HuH-7.5 (cell line): ENCODE measurements at regions not wholly inside any gene's neighbourhood (a gene's known extent, or its start where the extent isn't known, plus 50 kb on each side); places are given as distances from the start of the nearest gene placed in this dataset.

Experiments
- DNase-seq: peaks from one replicate; pipeline ENCODE4 v3.0.0; 2011; ENCODE audit warnings: low spot score

DNA sequence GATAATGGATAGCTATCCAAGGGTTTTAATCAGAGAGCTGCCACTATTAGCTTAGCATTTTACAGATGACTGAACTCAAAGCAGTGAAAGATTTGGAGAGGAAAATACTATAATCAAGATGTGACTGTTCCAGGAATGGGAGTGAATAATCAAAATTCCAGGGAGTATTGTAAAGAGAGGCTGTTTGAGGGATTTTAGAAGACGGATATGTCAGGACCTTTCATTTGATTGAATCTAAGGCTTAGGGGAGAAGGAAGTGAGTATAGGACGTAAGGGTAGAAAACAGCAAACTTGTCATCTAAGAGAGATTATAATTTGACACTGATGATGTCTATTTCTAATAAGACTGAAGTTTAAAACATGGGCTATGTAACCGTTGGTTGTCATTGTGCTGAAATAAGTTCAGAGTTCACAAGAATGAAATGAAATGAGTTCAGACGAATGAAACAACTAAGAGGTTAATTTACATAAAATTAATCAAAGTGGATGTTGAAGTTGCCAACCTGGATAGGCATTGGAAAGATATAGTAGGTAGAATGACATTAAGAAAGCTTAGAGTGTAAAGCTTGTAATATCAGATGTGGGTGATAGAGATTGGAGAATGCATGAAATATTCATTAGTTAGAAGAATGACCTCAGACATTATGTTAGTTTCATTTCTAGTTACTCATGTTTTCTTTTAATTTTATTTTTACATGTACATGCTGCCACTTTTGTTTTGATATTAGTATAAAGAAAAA is 842.8 kb downstream of the SI start:
- no peak for DNase-seq

DNA sequence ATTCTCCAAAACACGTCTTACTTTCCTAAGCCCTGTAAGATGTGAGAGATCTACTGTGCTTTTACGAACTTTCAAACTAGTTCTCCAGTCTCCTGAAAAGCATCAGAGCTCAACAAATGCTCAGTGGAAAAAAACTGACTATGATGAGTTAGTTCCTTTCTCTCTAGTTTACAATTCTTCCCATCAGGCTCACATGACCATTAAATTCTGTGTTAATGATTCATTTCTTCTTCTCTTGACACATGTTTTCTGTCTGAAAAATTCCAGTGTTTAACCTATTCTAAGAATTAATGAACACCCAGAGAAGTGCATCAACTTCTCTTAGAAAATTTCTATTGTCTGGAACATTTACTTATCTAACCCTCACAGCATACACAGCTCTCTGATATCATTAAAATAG is 844.3 kb downstream of the SI start:
- DNase-seq, result no peak

DNA sequence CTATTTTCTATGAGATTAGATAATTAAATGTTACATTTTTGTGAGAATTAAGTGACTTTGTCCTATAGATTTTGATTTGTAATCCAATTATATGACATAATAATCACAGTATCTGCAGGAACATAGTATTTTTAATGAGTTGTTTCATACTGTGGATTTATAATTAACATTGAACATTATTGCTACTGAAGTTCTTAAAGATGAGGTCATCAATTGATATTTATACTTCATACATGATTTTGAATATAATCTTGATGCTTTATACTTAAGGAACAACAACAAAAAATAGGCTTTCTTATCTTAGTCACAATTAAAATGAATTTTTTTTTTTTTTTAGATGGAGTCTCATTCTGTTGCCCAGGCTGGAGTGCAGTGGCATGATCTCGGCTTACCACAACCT is 846.6 kb downstream of the SI start:
- DNase-seq, result no peak

DNA sequence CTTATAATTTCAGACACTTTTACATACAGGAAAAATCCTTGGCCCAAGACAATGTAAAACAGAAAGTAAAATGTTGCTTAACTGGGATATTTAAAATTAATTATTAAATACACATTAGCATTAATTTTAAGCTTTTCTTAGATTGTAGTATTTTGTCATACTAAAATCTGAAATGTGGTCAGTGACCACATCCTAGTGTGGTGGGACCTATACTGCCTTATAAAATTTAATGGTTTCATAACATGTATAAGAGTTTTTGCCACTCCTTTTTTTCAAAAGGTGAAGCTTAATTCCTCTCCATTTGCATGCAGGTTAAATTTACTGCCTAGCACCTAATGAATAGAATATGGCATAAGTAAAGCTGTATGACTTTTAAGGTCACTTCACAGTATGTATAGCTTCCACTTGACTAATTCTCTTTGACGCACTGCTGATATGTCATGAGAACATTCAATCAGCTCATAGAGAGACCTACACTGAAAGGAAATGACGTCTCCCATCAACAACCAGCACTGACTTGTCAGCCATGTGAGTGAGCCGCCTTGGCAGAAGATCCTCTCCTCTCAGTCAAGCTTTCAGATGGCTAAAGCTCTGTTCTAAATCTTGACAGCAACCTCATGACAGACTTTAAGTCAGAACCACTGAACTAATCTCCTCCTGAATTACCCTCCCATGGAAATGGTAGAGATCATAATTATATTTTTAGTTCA is 847.8 kb downstream of the SI start:
- no peak for DNase-seq

DNA sequence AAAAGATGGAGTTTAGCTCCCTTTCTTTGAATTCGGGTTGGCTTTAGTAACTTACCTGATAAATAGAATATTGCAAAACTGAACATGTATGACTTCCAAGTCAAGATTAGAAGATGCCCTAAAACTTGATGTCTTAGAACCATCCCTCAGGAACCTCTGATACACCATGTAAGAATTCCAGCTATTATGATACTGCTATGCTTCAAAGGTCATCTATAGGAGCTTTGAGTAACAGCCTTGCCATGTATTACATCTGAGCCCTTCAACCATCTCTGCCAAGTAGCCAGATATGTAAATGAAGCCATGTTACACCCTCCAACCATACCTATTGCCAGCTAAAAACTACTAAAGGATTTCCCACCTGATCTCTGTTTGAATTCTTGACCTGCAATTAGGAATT is 854.2 kb downstream of the SI start:
- no peak for DNase-seq

DNA sequence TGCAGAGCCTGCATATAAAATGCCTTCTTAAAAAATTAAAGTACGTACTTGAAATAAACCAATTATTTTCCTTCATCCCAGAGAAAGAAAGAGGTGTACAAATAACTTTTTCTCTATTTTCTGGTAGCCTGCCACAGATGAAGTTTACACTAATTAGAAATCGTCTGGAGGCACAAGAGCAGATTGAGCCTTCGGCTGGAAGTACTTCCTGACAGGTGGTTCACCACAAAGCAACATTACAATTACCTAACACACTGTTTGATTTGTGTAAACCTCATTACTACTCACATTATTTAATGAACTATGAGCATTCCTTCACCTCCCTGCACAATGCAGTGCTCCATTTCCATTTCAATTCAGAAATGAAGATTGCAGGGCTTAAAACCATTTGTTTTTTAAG is 856.1 kb downstream of the SI start:
- DNase-seq, result no peak

DNA sequence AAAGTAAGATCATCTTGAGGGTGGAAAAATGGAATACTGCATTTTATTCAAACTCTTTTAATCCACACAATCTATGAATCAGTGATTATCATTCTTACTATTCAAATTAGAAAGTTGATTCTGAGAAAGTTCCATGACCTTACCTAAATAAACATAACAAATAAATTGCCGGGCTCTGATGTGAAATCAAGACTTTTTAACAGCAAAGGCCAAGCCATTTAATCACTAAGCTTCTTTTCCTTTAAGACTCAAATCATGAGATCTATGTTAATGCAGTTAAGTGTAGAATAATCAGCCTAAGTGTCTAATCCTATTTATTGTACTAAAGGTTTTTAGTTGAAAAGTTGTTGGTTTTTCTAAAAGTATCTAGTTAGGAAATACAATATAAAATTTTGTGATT is 857.0 kb downstream of the SI start:
- DNase-seq, result no peak

DNA sequence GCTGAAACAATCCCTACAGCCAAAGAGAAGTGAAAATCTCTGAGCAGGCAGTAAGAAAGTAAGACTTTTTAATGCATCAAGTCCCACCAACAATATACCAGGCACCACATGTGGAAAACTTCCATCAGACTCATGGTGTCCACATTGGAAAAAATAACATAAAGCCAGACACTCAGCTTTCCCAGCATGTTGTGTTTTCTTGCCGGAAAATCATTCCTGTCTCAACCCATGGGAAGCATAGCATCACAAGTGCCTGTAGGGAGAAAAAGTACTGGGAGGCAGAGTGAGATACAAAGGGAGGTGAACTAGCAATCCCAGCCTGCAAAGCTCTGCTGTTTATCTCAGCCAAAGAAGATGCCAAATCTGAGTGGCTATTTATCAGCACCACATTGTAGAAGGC is 868.9 kb downstream of the SI start:
- no peak for DNase-seq

DNA sequence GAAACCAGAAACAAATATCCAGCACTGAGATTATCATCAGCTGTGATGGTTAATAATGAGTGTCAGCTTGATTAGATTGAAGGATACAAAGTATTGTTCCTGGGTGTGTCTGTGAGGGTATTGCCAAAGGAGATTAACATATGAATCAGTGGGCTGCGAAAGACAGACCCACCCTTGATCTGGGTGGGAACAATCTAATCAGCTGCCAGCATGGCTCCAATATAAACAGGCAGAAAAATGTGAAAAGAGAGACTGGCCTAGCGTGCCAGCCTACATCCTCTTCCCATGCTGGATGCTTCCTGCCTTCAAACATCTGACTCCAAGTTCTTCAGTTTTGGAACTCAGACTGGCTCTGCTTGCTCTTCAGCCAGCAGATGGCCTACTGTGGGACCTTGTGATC is 869.5 kb downstream of the SI start:
- DNase-seq, result no peak

DNA sequence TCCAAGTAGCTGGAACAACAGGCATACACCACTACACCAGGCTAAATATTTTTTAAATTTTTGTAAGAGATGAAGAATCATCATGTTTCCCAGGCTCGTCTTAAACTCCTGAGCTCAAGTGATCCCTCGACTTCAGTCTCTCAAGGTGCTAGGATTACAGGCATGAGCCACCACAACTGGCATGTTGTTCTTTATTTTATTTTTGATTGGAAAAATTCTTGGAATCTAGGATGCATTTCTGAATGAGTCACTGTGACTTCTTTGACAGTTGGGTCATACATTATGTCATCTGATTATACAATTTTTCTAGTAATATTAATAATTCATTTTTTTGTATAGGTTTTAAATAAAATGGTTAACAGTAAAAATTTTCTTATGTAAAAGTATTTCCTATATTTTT is 870.2 kb downstream of the SI start:
- no peak for DNase-seq

DNA sequence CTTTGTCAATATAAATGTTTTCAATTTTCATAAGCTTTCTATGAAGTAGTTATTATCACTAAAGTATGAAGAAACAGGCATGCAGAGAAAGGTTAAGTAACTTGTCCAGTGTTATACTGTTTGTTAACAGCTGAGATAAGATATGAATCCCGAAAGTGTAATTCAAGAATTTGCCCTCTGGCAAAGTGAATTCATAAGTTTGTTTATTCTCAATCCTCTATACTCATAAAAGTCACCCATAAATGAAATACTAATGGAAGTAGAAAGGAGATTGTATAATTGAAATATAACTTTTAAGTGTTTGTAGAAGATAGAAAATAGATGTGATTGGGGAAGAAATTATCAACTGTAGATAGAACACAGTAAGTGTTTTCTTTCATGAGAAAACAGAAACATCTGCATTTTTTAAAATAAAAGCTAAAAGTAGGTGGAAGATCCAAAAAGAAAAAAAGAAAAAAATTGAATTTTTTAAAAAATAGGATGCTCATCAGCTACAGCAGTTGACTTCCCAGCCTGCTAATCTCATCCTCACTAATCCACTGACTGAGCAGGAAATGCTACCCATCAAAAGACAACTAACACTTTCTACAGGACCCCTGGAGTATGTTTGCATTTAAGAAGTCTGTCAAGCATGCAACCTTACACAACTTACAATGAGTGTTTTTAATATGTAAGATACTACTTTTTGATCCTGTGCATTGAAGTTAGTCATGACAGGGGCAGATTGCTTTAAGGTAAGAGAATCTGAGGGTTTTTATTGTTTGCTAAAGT is 878.1 kb downstream of the SI start:
- DNase-seq, result no peak

DNA sequence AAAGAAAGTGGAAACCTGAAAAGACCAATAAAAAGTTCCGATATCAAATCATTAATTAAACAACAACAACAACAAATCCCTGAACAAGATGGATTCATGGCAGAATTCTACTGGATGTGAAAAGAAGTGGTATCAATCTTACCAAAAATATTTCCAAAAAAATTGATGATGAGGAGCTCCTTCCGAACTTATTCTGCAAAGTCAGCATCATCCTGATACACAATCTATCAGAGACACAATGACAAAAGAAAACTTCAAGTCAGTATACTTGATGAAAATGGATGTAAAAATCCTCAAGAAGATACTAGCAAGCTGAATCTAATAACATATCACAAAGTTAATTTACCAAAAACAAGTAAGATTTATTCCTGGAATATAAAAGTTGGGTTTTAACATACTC is 881.8 kb downstream of the SI start:
- no peak for DNase-seq

DNA sequence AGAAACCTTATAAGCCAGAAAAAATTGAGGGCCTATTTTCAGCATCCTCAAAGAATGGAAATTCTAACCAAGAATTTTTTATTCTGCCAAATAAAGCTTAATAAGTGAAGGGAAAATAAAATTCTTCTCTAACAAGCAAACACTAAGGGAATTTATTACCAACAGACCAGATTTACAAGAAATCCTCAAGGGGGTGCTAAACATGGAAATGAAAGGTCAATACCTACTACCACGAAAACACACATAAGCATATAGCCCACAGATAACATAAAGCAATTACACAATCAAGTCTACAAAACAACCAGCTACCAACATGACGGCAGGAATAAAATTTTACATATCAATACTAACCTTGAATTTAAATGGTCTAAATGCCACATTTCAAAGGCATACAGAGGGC is 883.5 kb downstream of the SI start:
- no peak for DNase-seq

DNA sequence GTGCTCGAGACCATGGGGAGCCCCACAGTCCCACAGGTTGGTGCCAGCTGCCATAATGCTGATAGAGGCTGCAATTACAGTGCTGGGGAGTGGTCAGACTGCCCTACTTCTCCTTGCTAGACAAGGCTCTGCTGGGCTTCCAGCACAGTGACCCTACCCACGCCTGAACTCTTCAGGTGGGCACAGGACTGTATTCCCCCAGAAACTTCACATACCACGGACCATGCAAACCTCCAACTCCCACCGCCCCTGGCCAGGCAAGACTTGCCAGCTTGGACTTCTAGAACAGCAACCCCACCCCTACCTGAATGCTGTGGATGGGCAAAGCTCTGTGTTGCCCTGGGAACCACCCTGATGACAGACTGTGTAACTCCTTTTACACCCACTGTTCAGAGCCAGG is 885.3 kb downstream of the SI start:
- no peak for DNase-seq

DNA sequence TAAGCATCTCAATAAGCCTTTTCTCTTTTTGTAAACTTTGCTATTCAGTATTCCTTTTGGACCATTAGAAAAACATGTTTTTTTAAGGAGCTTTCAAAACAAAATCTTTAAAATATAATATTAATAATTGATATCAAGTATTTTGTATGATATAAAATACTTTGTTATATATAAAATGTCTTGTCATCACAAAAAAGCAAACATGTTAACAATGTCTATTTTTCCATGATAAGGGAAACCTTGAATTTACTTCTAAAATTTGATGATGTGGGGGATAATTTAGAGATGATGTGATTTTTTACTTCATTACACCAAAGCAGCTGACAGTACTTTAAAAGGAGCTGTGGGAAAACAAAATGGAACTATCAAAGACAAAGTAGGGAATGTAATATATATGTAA is 887.7 kb downstream of the SI start:
- DNase-seq, result no peak

DNA sequence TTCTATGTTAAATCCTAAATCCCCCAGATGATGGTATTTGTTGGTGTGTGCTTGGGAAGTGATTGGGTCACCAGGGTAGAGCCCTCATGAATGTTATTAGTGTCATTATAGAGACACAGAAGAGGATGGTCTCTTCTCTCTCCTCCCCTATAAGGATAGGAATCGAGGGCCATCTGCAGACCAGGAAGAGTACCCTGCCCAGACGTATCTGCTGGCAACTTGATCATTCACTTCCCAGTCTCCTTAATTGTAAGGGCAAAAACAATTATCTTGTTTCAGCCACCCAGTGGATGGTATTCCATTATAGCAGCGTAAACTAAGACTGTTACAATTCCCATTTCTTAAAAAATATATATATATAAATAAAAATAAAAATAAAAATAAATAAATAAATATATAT is 892.2 kb downstream of the SI start:
- DNase-seq, result no peak

DNA sequence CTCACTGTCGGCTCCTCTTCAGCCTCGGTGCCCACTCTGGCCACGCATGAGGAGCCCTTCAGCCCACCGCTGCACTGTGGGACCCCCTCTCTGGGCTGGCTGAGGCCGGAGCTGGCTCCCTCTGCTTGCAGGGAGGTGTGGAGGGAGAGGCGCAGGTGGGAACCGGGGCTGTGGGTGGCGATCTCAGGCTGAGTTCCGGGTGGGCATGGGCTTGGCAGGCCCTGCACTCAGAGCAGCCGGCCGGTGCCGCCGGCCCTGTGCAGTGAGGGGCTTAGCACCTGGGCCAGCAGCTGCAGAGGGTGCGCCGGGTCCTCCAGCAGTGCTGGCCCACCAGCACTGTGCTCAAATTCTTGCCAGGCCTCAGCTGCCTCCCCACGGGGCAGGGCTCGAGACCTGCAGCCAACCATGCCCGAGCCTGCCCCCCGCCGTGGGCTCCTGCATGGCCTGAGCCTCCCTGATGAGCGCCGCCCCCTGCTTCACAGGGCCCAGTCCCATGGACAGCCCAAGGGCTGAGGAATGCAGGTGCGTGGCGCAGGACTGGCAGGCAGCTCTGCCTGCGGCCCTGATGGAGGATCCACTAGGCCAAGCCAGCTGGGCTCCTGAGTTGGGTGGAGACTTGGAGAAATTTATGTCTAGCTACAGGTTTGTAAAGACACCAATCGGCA is 899.1 kb downstream of the SI start:
- no peak for DNase-seq

DNA sequence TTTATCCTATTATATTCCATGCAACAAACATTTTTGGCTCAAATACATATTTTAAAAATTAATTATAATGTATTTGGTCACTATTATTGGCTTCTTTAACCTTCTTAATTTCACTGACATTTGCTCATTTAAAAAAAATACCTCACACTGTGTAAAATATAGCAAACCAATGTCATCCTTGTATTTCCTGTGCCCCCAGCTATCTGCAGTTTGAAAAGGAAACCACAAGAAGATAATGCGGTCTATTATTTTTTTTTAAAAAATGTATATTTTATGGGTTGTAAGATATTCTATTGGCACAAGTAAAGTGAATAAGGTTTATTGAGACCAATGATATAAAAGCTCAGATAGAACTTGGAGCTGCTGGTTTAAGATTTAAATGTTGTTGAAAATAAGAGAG is 904.2 kb downstream of the SI start:
- no peak for DNase-seq

DNA sequence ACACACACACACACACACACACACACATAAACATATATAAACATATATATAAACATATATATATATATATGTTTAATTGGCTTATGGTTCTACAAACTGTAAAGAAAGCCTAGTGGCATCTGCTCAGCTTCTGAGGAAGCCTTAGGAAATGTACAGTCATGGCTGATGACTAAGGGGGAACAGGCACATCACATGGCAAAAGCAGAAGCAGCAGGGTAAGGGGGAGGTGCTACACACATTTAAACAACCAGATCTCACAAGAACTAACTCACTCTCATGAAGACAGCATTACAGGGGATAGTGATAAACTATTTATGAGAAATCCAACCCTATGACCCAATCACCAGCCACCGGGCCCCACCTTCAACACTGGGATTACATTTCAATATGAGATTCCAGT is 922.9 kb downstream of the SI start:
- DNase-seq, result no peak

DNA sequence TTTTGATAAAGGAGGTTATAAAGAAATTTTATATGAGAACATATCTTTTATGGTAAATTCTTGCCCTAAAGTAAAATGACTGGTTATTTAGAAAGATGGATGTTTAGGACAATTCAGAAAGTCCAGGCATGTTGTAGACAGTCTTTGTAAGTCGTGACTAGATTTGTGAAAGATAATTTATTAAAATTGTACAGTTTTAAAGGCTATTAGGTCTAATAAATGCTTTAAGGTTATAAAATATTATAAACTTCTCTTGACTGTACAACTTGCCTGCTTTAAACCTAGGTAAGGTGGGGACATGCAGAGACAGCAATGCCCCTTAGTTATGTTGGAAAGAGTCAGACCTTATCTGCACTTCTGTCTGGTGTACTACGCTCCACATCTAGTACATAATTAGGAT is 933.5 kb downstream of the SI start:
- DNase-seq, result no peak

DNA sequence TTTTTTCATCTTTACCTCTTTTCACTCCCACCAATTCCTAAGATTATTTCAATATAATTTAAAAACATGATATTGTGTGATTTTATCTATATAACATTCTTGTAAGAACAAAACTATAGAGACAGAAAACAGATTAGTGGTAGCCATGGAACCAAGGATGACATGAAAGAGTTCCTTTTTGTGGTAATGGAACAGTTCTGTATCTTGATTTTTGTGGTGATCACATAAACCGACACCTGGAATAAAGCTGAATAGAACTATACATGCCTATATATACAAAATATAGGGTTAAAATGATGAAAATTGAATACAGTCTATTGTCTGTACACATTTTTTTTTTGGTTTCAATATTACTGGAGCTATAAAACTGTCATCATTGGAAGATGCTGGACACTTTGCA is 945.4 kb downstream of the SI start:
- no peak for DNase-seq

DNA sequence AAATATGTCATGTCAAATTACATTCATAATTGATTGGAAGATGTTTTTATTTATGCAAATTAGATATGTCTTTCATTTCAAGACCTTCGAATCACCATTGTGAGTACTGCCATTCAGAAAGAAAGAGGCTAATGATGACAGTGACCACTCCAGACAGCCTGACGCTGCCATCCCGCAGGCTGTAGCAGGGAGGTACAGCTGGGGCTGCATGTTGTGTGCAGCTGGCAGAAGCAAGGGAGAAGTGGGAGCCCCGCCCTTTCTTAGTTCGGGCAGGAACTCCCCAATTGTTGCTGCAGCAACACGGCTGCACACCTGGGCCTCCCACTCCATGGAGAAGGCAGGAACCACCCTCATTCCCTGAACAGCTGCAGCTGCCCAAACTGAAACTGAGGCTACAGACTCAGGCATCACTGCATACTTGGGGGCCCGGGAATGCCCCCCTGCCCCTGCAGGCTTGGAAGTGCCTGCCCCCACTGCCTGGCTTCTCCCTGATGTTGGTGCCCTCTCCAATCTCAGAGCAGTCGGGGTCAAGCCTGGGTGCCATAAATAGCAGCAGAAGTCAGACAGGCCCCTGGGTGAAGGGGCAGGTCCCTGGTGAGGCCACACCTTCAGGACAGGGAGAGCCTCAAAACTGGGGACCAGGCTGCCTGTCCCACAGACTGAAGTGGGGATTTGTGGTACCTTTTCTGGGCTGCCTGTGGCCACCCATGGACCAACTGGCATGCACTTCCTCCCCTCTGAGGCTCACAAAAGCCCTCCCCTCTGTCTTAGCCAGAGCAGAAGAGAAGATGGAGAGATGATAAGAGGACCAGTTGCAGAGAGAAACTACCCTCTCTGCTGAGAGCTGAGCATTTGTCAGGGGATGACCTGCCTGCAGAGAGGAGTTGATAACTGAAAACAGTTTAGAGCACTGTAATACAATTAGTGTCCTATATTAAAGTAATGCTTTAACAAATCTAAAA is 964.6 kb downstream of the SI start:
- DNase-seq, result no peak
